HFF-Myc (cell line): ENCODE measurements at regions not wholly inside any gene's neighbourhood (a gene's known extent, or its start where the extent isn't known, plus 50 kb on each side); places are given as distances from the start of the nearest gene placed in this dataset.
"Not testable (repeated sequence)": the region's sequence is repeated elsewhere in the genome, so short reads cannot be mapped to it uniquely, and the experiment has no call there.

Experiments
- DNase-seq: peaks from one replicate; pipeline ENCODE4 v3.0.0-alpha.2; 2011; ENCODE audit warnings: low read depth; ENCODE audit errors: extremely low read depth
- H3K4me3 ChIP-seq: replicated peaks from 2 replicates; pipeline ENCODE4 v1.5.1; 2011; ENCODE audit warnings: low read depth, mild to moderate bottlenecking, control low read depth, low read length
- TF ChIP-seq, protein P1 (sequence below): IDR thresholded peaks from 2 replicates; pipeline ENCODE4 v1.5.1; 2012; ENCODE audit warnings: mild to moderate bottlenecking, low read depth, low read length, control low read depth; ENCODE audit errors: missing control alignments

DNA sequence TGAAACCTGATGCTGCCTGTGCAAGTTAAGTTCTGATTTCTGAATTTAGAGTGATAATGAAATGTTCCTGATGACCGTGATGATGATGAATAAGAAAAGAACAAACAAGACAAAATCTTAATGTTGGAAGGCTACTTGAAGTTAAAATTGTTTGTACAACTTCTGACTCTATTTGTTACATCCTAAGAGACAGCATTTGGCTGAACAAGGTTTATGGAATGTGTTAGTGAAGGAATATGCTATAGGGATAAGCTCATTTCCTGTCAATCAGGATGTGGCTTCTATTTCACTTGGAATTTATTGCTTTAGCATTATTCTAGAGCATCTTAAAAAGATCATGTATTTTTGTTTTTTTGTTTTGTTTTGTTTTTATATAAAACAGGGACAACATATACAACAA lies 267.5 kb downstream of the FAT4 start:
- peak; percentile 9 for DNase-seq
- H3K4me3 ChIP-seq: no peak overlapping the region
- TF ChIP-seq, protein P1, sequence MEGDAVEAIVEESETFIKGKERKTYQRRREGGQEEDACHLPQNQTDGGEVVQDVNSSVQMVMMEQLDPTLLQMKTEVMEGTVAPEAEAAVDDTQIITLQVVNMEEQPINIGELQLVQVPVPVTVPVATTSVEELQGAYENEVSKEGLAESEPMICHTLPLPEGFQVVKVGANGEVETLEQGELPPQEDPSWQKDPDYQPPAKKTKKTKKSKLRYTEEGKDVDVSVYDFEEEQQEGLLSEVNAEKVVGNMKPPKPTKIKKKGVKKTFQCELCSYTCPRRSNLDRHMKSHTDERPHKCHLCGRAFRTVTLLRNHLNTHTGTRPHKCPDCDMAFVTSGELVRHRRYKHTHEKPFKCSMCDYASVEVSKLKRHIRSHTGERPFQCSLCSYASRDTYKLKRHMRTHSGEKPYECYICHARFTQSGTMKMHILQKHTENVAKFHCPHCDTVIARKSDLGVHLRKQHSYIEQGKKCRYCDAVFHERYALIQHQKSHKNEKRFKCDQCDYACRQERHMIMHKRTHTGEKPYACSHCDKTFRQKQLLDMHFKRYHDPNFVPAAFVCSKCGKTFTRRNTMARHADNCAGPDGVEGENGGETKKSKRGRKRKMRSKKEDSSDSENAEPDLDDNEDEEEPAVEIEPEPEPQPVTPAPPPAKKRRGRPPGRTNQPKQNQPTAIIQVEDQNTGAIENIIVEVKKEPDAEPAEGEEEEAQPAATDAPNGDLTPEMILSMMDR: no peak

DNA sequence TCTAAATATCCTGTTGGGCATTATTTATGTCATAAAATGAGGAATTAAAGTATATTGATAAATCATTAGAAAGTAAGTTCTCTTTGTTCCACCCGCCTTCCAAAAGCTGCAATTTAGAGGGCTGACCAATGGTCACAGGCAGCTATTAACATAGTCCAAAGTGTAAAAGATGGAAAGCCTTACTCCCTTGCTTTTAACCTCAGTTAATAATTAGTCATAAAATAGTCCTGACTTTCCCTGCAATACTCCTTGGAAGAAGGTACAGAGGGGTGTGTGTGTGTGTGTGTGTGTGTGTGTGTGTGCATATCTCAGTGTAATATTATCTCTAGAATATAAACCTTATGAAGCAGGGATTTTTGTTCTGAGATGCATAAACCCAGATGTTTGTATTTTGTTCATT lies 275.4 kb downstream of the FAT4 start:
- H3K4me3 ChIP-seq: no peak overlapping the region
- DNase-seq: no peak
- TF ChIP-seq, protein P1: no peak

DNA sequence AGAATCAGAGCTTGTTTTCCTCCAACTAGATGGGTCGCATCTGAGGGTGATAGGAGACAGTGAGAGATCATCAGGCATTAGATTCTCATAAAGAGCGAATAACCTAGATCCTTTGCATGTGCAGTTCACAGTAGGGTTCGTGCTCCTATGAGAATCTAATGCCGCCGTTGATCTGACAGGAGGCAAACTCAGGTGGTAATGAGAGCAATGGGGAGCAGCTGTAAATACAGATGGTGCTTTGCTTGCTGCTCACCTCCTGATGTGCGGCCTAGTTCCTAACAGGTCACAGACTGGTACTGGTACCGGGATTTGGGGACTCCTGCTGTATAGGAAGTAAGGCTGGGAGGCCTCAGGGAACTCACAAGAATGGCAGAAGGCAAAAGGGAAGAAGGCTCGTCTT lies 276.5 kb downstream of the FAT4 start:
- H3K4me3 ChIP-seq: no peak overlapping the region
- TF ChIP-seq, protein P1: no peak
- no peak for DNase-seq

DNA sequence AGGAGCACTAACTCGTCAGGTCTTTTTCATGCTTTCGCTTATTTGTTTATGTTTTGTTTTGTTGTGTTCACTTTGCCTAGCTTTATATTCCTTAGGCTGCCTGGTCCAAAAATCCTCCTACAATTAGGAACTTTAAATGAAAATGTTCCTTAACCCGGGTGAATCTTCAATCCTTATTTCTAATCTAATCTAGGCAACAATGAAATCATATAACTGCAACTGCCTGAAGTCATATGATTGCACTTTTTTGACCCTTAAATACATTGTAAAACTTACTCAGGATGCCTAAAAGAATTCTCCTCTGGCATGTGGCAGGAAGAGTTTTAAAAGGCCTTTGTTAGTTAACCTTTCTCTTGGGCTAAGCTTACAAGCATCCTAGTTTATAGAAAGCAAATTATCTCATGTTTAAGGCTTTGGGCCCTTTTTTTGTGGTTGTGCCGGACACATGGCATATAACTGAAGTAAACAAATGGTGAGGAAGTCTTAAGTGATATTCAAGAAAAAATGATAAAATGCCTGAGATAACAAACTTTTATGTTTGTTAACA lies 279.4 kb downstream of the FAT4 start:
- TF ChIP-seq, protein P1: no peak
- no peak overlapping the region for H3K4me3 ChIP-seq
- no peak for DNase-seq

DNA sequence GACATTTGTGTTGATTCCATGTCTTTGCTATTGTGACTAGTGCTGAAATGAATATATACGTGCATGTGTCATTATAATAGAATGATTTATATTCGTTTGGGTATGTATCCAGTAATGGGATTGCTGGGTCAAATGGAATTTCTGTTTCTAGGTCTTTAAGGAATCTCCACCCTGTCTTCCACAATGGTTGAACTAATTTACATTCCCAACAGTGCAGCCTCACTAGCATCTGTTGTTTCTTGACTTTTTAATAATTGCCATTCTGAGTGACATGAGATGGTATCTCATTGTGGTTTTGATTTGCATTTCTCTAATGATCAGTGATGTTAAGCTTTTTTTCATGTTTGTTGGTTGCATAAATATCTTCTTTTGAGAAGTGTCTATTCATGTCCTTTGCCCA lies 291.2 kb downstream of the FAT4 start:
- not testable (repeated sequence) for DNase-seq, H3K4me3 ChIP-seq

DNA sequence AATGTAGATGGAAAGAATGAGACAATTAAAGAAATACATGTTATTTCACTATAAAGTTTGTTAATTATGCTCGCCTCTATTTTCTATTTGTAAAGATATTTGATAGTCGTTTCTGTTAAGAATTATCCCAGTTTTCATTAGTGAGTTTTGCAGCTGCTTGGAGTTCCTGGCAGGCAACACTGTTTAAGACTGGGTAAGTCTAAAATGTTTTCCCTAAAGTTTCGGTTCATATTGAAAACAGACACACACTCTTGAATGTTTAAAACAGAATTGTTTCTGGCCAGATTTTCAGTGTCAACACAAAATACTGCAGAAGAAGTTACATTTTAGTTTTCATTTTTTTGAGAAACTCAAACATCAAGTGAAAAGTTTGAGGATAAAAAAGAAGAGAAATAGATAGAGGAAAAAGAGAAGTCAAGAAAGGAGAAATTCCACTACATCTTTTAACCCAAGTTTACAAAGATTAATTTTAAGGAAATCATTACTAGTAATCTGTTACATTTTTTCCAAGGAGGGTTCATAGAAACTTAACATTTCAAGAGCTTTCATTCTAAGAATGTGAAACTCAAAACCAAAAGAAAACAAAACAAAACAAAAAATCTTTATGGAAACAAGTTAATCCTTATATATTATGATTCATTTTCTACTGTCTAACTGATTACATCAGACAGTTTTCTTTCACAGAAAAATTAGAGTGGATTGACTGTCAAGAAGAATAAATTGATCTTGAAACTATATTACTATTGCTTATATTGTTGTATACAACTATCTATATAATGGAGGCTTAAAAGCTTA lies 305.5 kb downstream of the FAT4 start:
- H3K4me3 ChIP-seq: no peak overlapping the region
- TF ChIP-seq, protein P1: no peak
- no peak for DNase-seq

DNA sequence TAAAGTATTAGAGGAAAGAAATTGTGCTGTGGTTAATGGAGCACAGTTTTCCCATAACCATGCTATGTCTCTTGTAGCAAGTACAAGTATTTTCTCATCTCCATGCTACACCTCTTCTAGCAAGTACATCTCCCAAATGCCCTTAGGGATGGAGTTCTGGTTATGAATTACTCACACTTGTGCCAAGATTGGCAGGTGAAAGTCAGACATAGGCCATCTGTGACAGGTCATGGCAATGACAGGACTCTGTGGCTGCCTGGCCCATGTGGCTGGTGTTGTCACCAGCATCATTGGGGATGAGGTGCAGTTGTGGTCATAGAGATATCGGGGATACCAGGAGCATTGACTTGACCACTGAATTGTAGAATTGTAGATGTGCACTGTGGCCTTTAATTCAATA lies 310.2 kb downstream of the FAT4 start:
- TF ChIP-seq, protein P1: no peak
- DNase-seq: no peak
- no peak overlapping the region for H3K4me3 ChIP-seq
